ENCODE measurements at regions not wholly inside any gene's neighbourhood (a gene's known extent, or its start where the extent isn't known, plus 50 kb on each side); places are given as distances from the start of the nearest gene placed in this dataset.
"Not testable (repeated sequence)": the region's sequence is repeated elsewhere in the genome, so short reads cannot be mapped to it uniquely, and the experiment has no call there.

GRCh38 chr22:22728382-22728781, 84.0 kb downstream of the GGTLC2 start:
- POLR2A ChIA-PET, result no interaction called here
- no peak for DNase-seq (ENCODE audit: low read depth, low spot score)
- no peak overlapping the region for H3K4me3 ChIP-seq (ENCODE audit: low read depth, low read length)
- CTCF ChIA-PET, result interaction anchor here (0.8 kb wide), 1 partner anchor 18 kb away, joined by 4 read pairs; no protein-coding TSS in a partner anchor
- TF ChIP-seq CTCF (IDR thresholded peaks at IDR 0.05; ENCODE audit: insufficient read depth, low read length, missing control alignments), result no peak

GRCh38 chr22:22730655-22731373, 86.4 kb downstream of the GGTLC2 start:
- no peak for TF ChIP-seq CTCF (IDR thresholded peaks at IDR 0.05; ENCODE audit: insufficient read depth, low read length, missing control alignments)

GRCh38 chr22:22731374-22731676, 86.9 kb downstream of the GGTLC2 start:
- TF ChIP-seq CTCF (IDR thresholded peaks at IDR 0.05; ENCODE audit: insufficient read depth, low read length, missing control alignments), result no peak
- CTCF ChIA-PET, result no interaction called here
- DNase-seq (ENCODE audit: low read depth, low spot score), result no peak
- H3K4me3 ChIP-seq (ENCODE audit: low read depth, low read length), result no peak overlapping the region
- POLR2A ChIA-PET, result no interaction called here

More at GRCh38 chr22:22730655-22731373, 86.4 kb downstream of the GGTLC2 start:
- ChIA-PET CTCF (no interaction called here), POLR2A (no interaction called here)
- no peak for DNase-seq (ENCODE audit: low read depth, low spot score)
- H3K4me3 ChIP-seq (ENCODE audit: low read depth, low read length), result no peak overlapping the region

- H3K4me3 ChIP-seq (ENCODE audit: low read depth, low read length); POLR2A ChIA-PET; DNase-seq (ENCODE audit: low read depth, low spot score); CTCF ChIA-PET: not testable (repeated sequence)
These were observed 88.6 kb downstream of the GGTLC2 start for GRCh38 chr22:22733006-22733405.

- ChIA-PET CTCF (interaction anchor here (1.7 kb wide), 1 partner anchor 11 kb away, joined by 3 read pairs; no protein-coding TSS in a partner anchor), POLR2A (no interaction called here)
- no peak for TF ChIP-seq CTCF (IDR thresholded peaks at IDR 0.05; ENCODE audit: insufficient read depth, low read length, missing control alignments)
- no peak for DNase-seq (ENCODE audit: low read depth, low spot score)
- no peak overlapping the region for H3K4me3 ChIP-seq (ENCODE audit: low read depth, low read length)
These were observed 89.5 kb downstream of the GGTLC2 start for GRCh38 chr22:22733881-22734373.

- CTCF ChIA-PET, result interaction anchor here (1.7 kb wide), 1 partner anchor 10 kb away, joined by 3 read pairs; no protein-coding TSS in a partner anchor
- DNase-seq (ENCODE audit: low read depth, low spot score); POLR2A ChIA-PET; H3K4me3 ChIP-seq (ENCODE audit: low read depth, low read length): not testable (repeated sequence)
These were observed 90.2 kb downstream of the GGTLC2 start for GRCh38 chr22:22734395-22735272.

- DNase-seq (ENCODE audit: low read depth, low spot score); H3K4me3 ChIP-seq (ENCODE audit: low read depth, low read length); POLR2A ChIA-PET: not testable (repeated sequence)
- CTCF ChIA-PET, result interaction anchor here (1.7 kb wide), 1 partner anchor 10 kb away, joined by 3 read pairs; no protein-coding TSS in a partner anchor
These were observed 90.9 kb downstream of the GGTLC2 start for GRCh38 chr22:22735276-22735675.

All from AG04449 (cell line).